Panc1 (cell line): ENCODE measurements at regions not wholly inside any gene's neighbourhood (a gene's known extent, or its start where the extent isn't known, plus 50 kb on each side); places are given as distances from the start of the nearest gene placed in this dataset.

Source experiments
- CTCF ChIP-seq: fragments of 450-650 bp; IDR thresholded peaks from 2 replicates; pipeline ENCODE4 v1.5.1; 2017; ENCODE audit warnings: mild to moderate bottlenecking
- SIN3A ChIP-seq: IDR thresholded peaks from 2 replicates; pipeline ENCODE4 v1.6.1; 2012; ENCODE audit warnings: low read depth, mild to moderate bottlenecking, low read length, moderate library complexity, borderline replicate concordance; ENCODE audit not compliant: insufficient read depth
- TCF7L2 ChIP-seq: IDR thresholded peaks from 2 replicates; pipeline ENCODE4 v1.6.1; 2011; ENCODE audit warnings: mild to moderate bottlenecking, low read depth, low read length, inconsistent platforms

- TF ChIP-seq CTCF (no peak), SIN3A (no peak), TCF7L2 (no peak)
These were observed 96.3 kb upstream of the RALGPS2 start for GRCh38 chr1:178628637-178629251.
